Glutamatergic neuron (in vitro differentiated cells): ENCODE measurements at regions not wholly inside any gene's neighbourhood (a gene's known extent, or its start where the extent isn't known, plus 50 kb on each side); places are given as distances from the start of the nearest gene placed in this dataset.
"Not testable (repeated sequence)": the region's sequence is repeated elsewhere in the genome, so short reads cannot be mapped to it uniquely, and the experiment has no call there.

Experiments used
- DNase-seq: peaks from one replicate; pipeline ENCODE4 v3.0.0; 2022
- H3K27ac Mint-ChIP-seq: one replicate; pipeline ENCODE4 v1.8.0; 2020; ENCODE audit warnings: mild to moderate bottlenecking, mixed read lengths, inconsistent platforms; ENCODE audit not compliant: unreplicated experiment
- H3K27me3 Mint-ChIP-seq: one replicate; pipeline ENCODE4 v1.8.0; 2020; ENCODE audit warnings: mild to moderate bottlenecking, moderate library complexity, mixed read lengths, inconsistent platforms; ENCODE audit not compliant: unreplicated experiment
- H3K36me3 Mint-ChIP-seq: one replicate; pipeline ENCODE4 v1.8.0; 2020; ENCODE audit warnings: mild to moderate bottlenecking, mixed read lengths, inconsistent platforms; ENCODE audit not compliant: unreplicated experiment
- H3K4me1 Mint-ChIP-seq: one replicate; pipeline ENCODE4 v1.8.0; 2020; ENCODE audit warnings: mild to moderate bottlenecking, low read depth, mixed read lengths, inconsistent platforms; ENCODE audit not compliant: unreplicated experiment
- H3K4me3 Mint-ChIP-seq: one replicate; pipeline ENCODE4 v1.8.0; 2020; ENCODE audit warnings: mild to moderate bottlenecking, mixed read lengths, inconsistent platforms; ENCODE audit not compliant: unreplicated experiment
- H3K9me3 Mint-ChIP-seq: one replicate; pipeline ENCODE4 v1.8.0; 2020; ENCODE audit warnings: mild to moderate bottlenecking, moderate library complexity, mixed read lengths, inconsistent platforms; ENCODE audit not compliant: unreplicated experiment
- CTCF ChIP-seq: fragments of 200-600 bp; sonication (generic); IDR thresholded peaks from one replicate; pipeline ENCODE4 v1.5.0; 2021; ENCODE audit not compliant: partially characterized antibody, unreplicated experiment

GRCh38 chrX:3788494-3789233, 75.2 kb upstream of the PRKX start:
- H3K4me1 Mint-ChIP-seq: peaks cover 2% of the 10 kb centered on the region
- TF ChIP-seq CTCF: no peak
- H3K9me3 Mint-ChIP-seq: peaks cover 1% of the 10 kb centered on the region
- H3K27ac Mint-ChIP-seq: no peak overlapping the region
- H3K4me3 Mint-ChIP-seq: peak overlapping the region; percentile 74
- no peak for DNase-seq
- H3K36me3 Mint-ChIP-seq: no peaks in the 10 kb centered on the region
- H3K27me3 Mint-ChIP-seq: no peaks in the 10 kb centered on the region

- TF ChIP-seq CTCF: no peak
- no peak for DNase-seq
Measured at GRCh38 chrX:3787856-3788255, 74.4 kb upstream of the PRKX start.

DNA sequence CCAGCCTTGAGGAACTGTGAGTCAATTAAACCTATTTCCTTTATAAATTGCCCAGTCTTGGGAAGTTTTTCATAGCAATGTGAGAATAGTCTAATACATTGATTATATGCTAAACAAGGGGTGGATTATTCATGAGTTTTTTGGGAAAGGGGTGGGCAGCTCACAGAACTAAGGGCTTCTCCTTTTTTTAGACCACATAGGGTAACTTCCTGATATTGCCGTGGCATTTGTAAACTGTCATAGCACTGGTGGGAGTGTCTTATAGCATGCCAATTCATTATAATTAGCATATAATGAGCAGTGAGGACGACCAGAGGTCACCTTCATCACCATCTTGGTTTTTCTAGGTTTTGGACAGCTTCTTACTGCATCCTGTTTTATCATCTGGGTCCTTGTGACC, 72.4 kb upstream of the PRKX start:
- not testable (repeated sequence) for H3K4me3 Mint-ChIP-seq, H3K27me3 Mint-ChIP-seq, H3K4me1 Mint-ChIP-seq, DNase-seq, H3K9me3 Mint-ChIP-seq, H3K27ac Mint-ChIP-seq, H3K36me3 Mint-ChIP-seq

More at GRCh38 chrX:3787856-3788255, 74.4 kb upstream of the PRKX start:
- Mint-ChIP-seq H3K4me3 (no peak overlapping the region), H3K27ac (no peak overlapping the region), H3K27me3 (no peaks in the 10 kb centered on the region), H3K9me3 (peaks cover 1% of the 10 kb centered on the region), H3K36me3 (no peaks in the 10 kb centered on the region), H3K4me1 (peaks cover 2% of the 10 kb centered on the region)

DNA sequence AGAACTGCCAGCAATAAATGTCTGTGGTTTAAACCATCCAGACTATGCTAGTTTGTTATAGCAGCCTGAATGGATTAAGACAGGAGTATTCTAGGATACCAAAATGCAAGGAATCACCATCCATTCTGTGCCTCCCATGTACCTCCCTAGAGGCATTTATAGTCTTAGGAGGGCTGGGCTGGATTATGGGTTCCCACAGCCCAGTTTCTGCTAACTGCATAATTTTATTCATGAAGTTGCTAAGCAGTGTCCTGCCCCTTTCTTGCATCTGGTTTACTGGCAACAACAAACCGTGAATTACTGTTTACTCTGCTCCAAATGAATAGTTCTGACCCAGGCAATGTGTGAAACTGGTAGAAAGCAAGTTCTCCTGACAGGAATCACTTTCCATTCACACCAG, 67.1 kb upstream of the PRKX start:
- Mint-ChIP-seq H3K27me3 (no peaks in the 10 kb centered on the region), H3K36me3 (no peaks in the 10 kb centered on the region), H3K9me3 (peaks cover 1% of the 10 kb centered on the region), H3K4me3 (no peak overlapping the region), H3K27ac (no peak overlapping the region), H3K4me1 (no peaks in the 10 kb centered on the region)
- no peak for DNase-seq
- TF ChIP-seq CTCF: no peak

DNA sequence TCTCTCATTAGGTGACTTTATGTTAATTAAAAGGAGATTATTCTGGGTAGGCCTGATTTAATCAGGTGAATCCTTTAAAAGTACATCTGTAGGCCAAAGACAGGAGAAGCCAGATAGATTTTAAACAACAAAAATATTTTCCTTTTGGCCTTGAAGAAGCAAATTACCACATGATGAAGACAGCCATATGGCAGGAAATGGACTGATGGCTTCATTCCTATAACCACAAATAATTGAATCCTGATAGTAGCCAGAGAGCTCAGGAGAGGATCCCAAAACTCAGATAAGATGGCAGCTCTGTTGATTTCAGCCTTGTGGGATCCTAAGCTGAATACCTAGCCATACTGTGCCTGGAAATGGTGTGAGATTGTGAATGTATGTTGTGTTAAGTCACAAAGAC, 66.1 kb upstream of the PRKX start:
- no peaks in the 10 kb centered on the region for H3K36me3 Mint-ChIP-seq
- H3K27ac Mint-ChIP-seq: no peak overlapping the region
- DNase-seq: no peak
- peaks cover 1% of the 10 kb centered on the region for H3K9me3 Mint-ChIP-seq
- H3K4me1 Mint-ChIP-seq: no peaks in the 10 kb centered on the region
- H3K4me3 Mint-ChIP-seq: no peak overlapping the region
- no peak for TF ChIP-seq CTCF
- H3K27me3 Mint-ChIP-seq: no peaks in the 10 kb centered on the region

GRCh38 chrX:3777416-3777815, 64.0 kb upstream of the PRKX start:
- Mint-ChIP-seq H3K4me1 (no peaks in the 10 kb centered on the region), H3K27ac (no peak overlapping the region), H3K4me3 (no peak overlapping the region), H3K27me3 (no peaks in the 10 kb centered on the region), H3K36me3 (no peaks in the 10 kb centered on the region), H3K9me3 (peaks cover 1% of the 10 kb centered on the region)
- DNase-seq: no peak
- TF ChIP-seq CTCF: no peak
